Body of pancreas (tissue), 4 donors: ENCODE measurements at regions not wholly inside any gene's neighbourhood (a gene's known extent, or its start where the extent isn't known, plus 50 kb on each side); places are given as distances from the start of the nearest gene placed in this dataset.

Experiments
- ATAC-seq: fragments of 150-250 bp; one replicate; pipeline ENCODE4 v1.9.1; 2016
- DNase-seq, 4 donors: peaks; one replicate each; pipeline ENCODE4 v3.0.0-alpha.2; 2019
- H3K27ac ChIP-seq, 4 donors: fragments of 200-600 bp; sonication (generic); 1 replicate in 3 of 4; 2 replicates in 1 of 4; pipeline versions ENCODE4 v1.5.1 to v1.6.1; 2016 to 2019; ENCODE audit warnings: mild to moderate bottlenecking in 1 of 4, mixed read lengths in 1 of 4, moderate library complexity in 1 of 4
- H3K27me3 ChIP-seq, 2 donors: fragments of 200-600 bp; sonication (generic); one replicate each; pipeline ENCODE4 v1.6.0; 2016; ENCODE audit warnings: mild to moderate bottlenecking in 1 of 2
- H3K36me3 ChIP-seq, 2 donors: fragments of 200-600 bp; sonication (generic); replicated peaks in 1 of 2; 2 replicates each; pipeline ENCODE4 v1.5.1; 2016; ENCODE audit warnings: low read depth in 2 of 2; ENCODE audit not compliant: insufficient read depth in 1 of 2
- H3K4me1 ChIP-seq: fragments of 200-600 bp; sonication (generic); one replicate; pipeline ENCODE4 v1.6.0; 2016
- H3K4me3 ChIP-seq, 2 donors: fragments of 200-600 bp; sonication (generic); 1 replicate in 1 of 2; 2 replicates in 1 of 2; pipeline ENCODE4 v1.5.1; 2016 to 2019
- H3K9me3 ChIP-seq, 3 donors: fragments of 200-600 bp; sonication (generic); 1 replicate in 2 of 3; 2 replicates in 1 of 3; pipeline ENCODE4 v1.5.1; 2016
- CTCF ChIP-seq, 7 experiments: fragments of 450-650 bp in 4 of 7; fragments of 200-600 bp in 3 of 7; sonication (generic) in 3 of 7; IDR thresholded peaks; one replicate each; pipeline ENCODE4 v1.5.1; 2016 to 2019; ENCODE audit warnings: antibody characterized with exemption in 7 of 7
- POLR2A ChIP-seq, 3 donors: fragments of 450-650 bp; IDR thresholded peaks; one replicate each; pipeline ENCODE4 v1.6.1; 2016; ENCODE audit warnings: antibody characterized with exemption in 3 of 3, mild to moderate bottlenecking in 2 of 3
- WGBS, 2 donors: methylation state at CpG; one replicate each; pipeline ENCODE4 v1.1.5; 2017; 5-methylcytosine and 5-hydroxymethylcytosine counted together
- intact Hi-C: fragments of 100-400 bp; cut with DNase I; formaldehyde crosslinking; loops from one replicate; pipeline ENCODE4 v1.15.1; 2023

- Histone ChIP-seq H3K36me3 (no peaks in the 10 kb centered on the region), H3K9me3 (no peaks in the 10 kb centered on the region), H3K27ac (peak overlapping the region; percentile 52 to 82 (median 64)), H3K27me3 (no peaks in the 10 kb centered on the region), H3K4me3 (no peak overlapping the region), H3K4me1 (peaks cover 50% of the 10 kb centered on the region)
- DNase-seq (peak in 2 of 4 donors; percentile 24), ATAC-seq (peak; percentile 80)
- 41 to 42% methylated on average over 2 of the region's 2 CpGs for WGBS, 2 donors
- no peak for TF ChIP-seq POLR2A (IDR thresholded peaks at IDR 0.05)
- no peak for TF ChIP-seq CTCF (IDR thresholded peaks at IDR 0.05)
- intact Hi-C loops: no loop called here
These were observed 162.7 kb upstream of the MARCKS start for GRCh38 chr6:113694278-113695077.

- TF ChIP-seq CTCF (IDR thresholded peaks at IDR 0.05) (no peak), POLR2A (IDR thresholded peaks at IDR 0.05) (no peak)
- DNase-seq: no peak
- Histone ChIP-seq H3K4me1 (peaks cover 52% of the 10 kb centered on the region), H3K27me3 (no peaks in the 10 kb centered on the region), H3K36me3 (no peaks in the 10 kb centered on the region), H3K9me3 (no peaks in the 10 kb centered on the region), H3K27ac (peak overlapping the region in 2 of 4 donors; percentile 66 to 82), H3K4me3 (no peak overlapping the region)
- intact Hi-C loops: no loop called here
- no peak for ATAC-seq
- 73 to 86% methylated on average over 3 of the region's 3 CpGs for WGBS, 2 donors
These were observed 161.6 kb upstream of the MARCKS start for GRCh38 chr6:113695516-113695915.

GRCh38 chr6:113696960-113697359, 160.2 kb upstream of the MARCKS start:
- Histone ChIP-seq H3K9me3 (no peaks in the 10 kb centered on the region), H3K4me3 (no peak overlapping the region), H3K36me3 (no peaks in the 10 kb centered on the region), H3K27ac (no peak overlapping the region), H3K4me1 (peaks cover 64% of the 10 kb centered on the region), H3K27me3 (no peaks in the 10 kb centered on the region)
- no peak for DNase-seq
- intact Hi-C loops: no loop called here
- ATAC-seq: no peak
- TF ChIP-seq POLR2A (IDR thresholded peaks at IDR 0.05): no peak
- no peak for TF ChIP-seq CTCF (IDR thresholded peaks at IDR 0.05)

GRCh38 chr6:113697632-113698410, 159.3 kb upstream of the MARCKS start:
- H3K9me3 ChIP-seq: no peaks in the 10 kb centered on the region
- H3K4me3 ChIP-seq: no peak overlapping the region
- DNase-seq (no peak), ATAC-seq (no peak)
- H3K4me1 ChIP-seq: peaks cover 72% of the 10 kb centered on the region
- H3K27me3 ChIP-seq: no peaks in the 10 kb centered on the region
- intact Hi-C loops: no loop called here
- TF ChIP-seq POLR2A (IDR thresholded peaks at IDR 0.05) (no peak), CTCF (IDR thresholded peaks at IDR 0.05) (no peak)
- WGBS, 2 donors: 70 to 73% methylated on average over 4 of the region's 4 CpGs
- H3K27ac ChIP-seq: peak overlapping the region in 1 of 4 donors; percentile 15
- H3K36me3 ChIP-seq: no peaks in the 10 kb centered on the region
